Nephron progenitor cell (in vitro differentiated cells): ENCODE measurements at regions not wholly inside any gene's neighbourhood (a gene's known extent, or its start where the extent isn't known, plus 50 kb on each side); places are given as distances from the start of the nearest gene placed in this dataset.

Experiments
- DNase-seq: peaks from one replicate; pipeline ENCODE4 v3.0.0; 2021
- H3K27ac Mint-ChIP-seq: 2 replicates; pipeline ENCODE4 v1.8.0; 2021; ENCODE audit warnings: mild to moderate bottlenecking, moderate library complexity, mixed read lengths
- H3K27me3 Mint-ChIP-seq: 2 replicates; pipeline ENCODE4 v1.8.0; 2021; ENCODE audit warnings: mild to moderate bottlenecking, low read depth, mixed read lengths; ENCODE audit not compliant: poor library complexity
- H3K36me3 Mint-ChIP-seq: 2 replicates; pipeline ENCODE4 v1.8.0; 2021; ENCODE audit warnings: low read depth, mixed read lengths
- H3K4me1 Mint-ChIP-seq: 2 replicates; pipeline ENCODE4 v1.8.0; 2021; ENCODE audit warnings: mixed read lengths
- H3K4me3 Mint-ChIP-seq: 2 replicates; pipeline ENCODE4 v1.8.0; 2021; ENCODE audit warnings: mild to moderate bottlenecking, moderate library complexity, mixed read lengths
- H3K9me3 Mint-ChIP-seq: 2 replicates; pipeline ENCODE4 v1.8.0; 2021; ENCODE audit warnings: mild to moderate bottlenecking, moderate library complexity, mixed read lengths
- TF ChIP-seq, protein P1 (sequence below): fragments of 200-600 bp; sonication (generic); IDR thresholded peaks from 2 replicates; pipeline ENCODE4 v1.5.0; 2021; ENCODE audit warnings: antibody characterized with exemption

DNA sequence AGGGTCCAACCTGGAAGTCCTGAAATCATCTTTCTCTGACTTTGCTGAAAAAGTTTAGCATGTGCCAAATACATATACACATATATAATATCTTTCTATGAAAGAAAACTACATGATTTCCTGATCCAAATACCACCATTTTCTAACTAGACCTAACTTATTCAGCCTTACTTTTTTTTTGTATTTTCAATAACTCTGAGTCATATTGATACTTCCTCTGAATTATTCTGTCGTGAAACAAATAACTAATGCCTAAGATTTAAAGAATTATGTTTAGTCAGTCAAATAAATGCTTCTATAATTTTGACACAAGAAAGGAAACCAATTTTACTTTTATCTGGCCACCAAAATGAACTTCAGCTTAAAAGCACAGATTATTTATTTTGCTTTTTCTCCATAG, 760.2 kb upstream of the GBE1 start:
- TF ChIP-seq, protein P1, sequence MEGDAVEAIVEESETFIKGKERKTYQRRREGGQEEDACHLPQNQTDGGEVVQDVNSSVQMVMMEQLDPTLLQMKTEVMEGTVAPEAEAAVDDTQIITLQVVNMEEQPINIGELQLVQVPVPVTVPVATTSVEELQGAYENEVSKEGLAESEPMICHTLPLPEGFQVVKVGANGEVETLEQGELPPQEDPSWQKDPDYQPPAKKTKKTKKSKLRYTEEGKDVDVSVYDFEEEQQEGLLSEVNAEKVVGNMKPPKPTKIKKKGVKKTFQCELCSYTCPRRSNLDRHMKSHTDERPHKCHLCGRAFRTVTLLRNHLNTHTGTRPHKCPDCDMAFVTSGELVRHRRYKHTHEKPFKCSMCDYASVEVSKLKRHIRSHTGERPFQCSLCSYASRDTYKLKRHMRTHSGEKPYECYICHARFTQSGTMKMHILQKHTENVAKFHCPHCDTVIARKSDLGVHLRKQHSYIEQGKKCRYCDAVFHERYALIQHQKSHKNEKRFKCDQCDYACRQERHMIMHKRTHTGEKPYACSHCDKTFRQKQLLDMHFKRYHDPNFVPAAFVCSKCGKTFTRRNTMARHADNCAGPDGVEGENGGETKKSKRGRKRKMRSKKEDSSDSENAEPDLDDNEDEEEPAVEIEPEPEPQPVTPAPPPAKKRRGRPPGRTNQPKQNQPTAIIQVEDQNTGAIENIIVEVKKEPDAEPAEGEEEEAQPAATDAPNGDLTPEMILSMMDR: no peak
- DNase-seq: no peak
- Mint-ChIP-seq H3K4me3 (no peak overlapping the region), H3K27me3 (no peaks in the 10 kb centered on the region), H3K9me3 (no peaks in the 10 kb centered on the region), H3K4me1 (no peaks in the 10 kb centered on the region), H3K36me3 (no peaks in the 10 kb centered on the region), H3K27ac (no peak overlapping the region)

- Mint-ChIP-seq H3K27ac (no peak overlapping the region), H3K4me1 (no peaks in the 10 kb centered on the region), H3K4me3 (no peak overlapping the region), H3K27me3 (no peaks in the 10 kb centered on the region), H3K9me3 (no peaks in the 10 kb centered on the region), H3K36me3 (no peaks in the 10 kb centered on the region)
- DNase-seq: no peak
- TF ChIP-seq, protein P1: no peak
Observed at GRCh38 chr3:82520846-82521245, 759.4 kb upstream of the GBE1 start.

DNA sequence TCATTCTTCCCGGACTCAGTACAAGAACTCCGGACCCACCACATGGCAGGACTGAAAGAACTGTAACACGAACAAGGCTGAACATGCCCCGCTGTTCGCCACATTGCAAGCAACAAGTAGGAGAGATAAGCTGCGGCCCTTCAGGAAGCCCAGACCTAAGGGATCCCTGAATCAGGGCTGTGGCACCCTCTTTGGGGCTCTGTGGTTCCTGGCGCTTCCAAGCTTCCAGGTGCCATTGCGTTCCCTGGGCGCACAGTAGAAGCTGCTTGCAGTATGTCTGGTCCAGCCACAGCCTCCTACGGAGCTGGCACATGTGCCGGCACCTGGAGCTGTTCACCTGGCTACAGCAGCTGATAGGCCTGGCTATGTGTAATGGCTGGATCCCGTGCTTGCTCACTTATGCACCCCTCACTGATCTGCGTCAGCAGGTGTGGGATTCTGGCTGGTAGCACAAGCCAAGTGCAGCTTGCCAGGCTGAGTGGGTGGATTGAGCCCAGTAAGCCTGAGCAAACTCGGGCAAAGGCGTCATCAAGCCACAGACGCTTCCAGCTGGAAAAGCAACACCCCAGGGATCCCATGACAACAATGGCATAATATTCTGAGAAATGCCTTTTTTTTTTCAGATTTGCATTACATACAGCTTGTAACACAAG, 748.6 kb upstream of the GBE1 start:
- no peaks in the 10 kb centered on the region for H3K4me1 Mint-ChIP-seq
- H3K27me3 Mint-ChIP-seq: no peaks in the 10 kb centered on the region
- H3K36me3 Mint-ChIP-seq: no peaks in the 10 kb centered on the region
- DNase-seq: no peak
- H3K4me3 Mint-ChIP-seq: no peak overlapping the region
- H3K27ac Mint-ChIP-seq: no peak overlapping the region
- TF ChIP-seq, protein P1: no peak
- no peaks in the 10 kb centered on the region for H3K9me3 Mint-ChIP-seq

DNA sequence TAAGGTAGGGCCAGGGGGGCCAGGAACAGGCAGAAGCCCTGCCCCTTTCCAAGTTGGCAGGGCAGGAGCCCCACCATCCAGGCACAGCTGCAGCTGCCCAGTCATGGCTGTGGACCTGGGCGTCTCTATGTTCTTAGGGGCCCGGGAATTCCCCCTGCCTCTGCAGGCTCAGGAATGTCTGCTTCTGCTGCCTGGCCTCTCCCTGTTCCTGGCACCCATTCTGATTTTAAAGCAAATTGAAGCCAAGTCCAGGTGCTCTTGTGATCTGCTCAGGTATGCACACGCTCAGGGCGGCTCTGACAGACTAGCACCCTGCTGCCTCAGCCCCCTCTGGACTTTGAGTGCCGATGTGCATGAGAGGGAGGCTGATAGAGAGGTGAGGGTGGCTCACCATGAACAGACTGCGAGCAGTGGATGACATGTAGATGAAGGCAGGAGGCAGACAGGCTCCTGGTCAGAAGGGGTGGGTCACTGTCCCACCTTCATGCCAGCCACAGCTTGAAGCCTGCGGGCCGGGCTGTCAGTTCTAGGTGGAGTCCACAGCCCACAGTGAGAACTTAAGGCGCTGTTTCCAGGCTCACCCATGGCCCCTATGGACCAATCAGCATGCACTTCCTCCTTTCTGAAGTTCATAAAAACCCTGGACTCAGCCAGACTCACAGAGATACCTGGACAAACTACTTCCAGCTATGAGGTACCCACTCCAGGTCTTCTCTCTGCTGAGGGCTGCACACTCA, 747.8 kb upstream of the GBE1 start:
- H3K4me3 Mint-ChIP-seq: no peak overlapping the region
- H3K9me3 Mint-ChIP-seq: no peaks in the 10 kb centered on the region
- TF ChIP-seq, protein P1: no peak
- DNase-seq: no peak
- H3K27me3 Mint-ChIP-seq: no peaks in the 10 kb centered on the region
- H3K27ac Mint-ChIP-seq: no peak overlapping the region
- no peaks in the 10 kb centered on the region for H3K36me3 Mint-ChIP-seq
- H3K4me1 Mint-ChIP-seq: no peaks in the 10 kb centered on the region

DNA sequence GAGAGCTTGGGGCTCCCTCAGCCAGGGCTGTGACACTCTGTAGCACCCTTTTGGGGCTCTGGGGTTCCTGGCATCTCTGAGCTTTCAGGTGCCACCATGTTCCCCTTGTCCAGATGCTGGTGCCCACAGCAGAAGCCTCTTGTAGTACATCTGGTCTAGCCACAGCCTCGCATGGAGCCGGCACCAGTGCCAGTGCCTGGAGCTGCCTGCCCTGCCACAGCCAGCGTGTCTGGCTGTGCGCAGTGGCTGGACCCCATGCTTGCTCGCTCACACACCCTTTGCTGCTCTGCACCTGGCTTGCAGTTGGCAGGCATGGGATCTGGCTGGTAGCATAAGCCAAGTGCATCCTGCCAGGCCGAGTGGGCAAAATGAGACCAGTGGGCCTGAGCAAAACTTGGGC, 744.8 kb upstream of the GBE1 start:
- H3K36me3 Mint-ChIP-seq: no peaks in the 10 kb centered on the region

More for the DNA sequence above, 744.8 kb upstream of the GBE1 start:
- Mint-ChIP-seq H3K27me3 (peaks cover 5% of the 10 kb centered on the region), H3K4me3 (no peak overlapping the region), H3K4me1 (no peaks in the 10 kb centered on the region), H3K27ac (no peak overlapping the region), H3K9me3 (no peaks in the 10 kb centered on the region)
- TF ChIP-seq, protein P1: no peak
- no peak for DNase-seq
